H54 (cell line): ENCODE measurements at regions not wholly inside any gene's neighbourhood (a gene's known extent, or its start where the extent isn't known, plus 50 kb on each side); places are given as distances from the start of the nearest gene placed in this dataset.
"Not testable (repeated sequence)": the region's sequence is repeated elsewhere in the genome, so short reads cannot be mapped to it uniquely, and the experiment has no call there.

Experiments used
- DNase-seq: peaks from one replicate; pipeline ENCODE4 v3.0.0; 2011; ENCODE audit warnings: low spot score, mixed read lengths; ENCODE audit not compliant: insufficient read length
- FAIRE-seq: peaks from 3 replicates; lab custom pipeline; 2011; peaks lifted over from hg19 to GRCh38; lab: Jason Lieb, UNC
- POLR2A ChIP-seq: IDR thresholded peaks from 2 replicates; pipeline ENCODE4 v1.6.1; 2011; ENCODE audit warnings: low read depth, mild to moderate bottlenecking, low read length

DNA sequence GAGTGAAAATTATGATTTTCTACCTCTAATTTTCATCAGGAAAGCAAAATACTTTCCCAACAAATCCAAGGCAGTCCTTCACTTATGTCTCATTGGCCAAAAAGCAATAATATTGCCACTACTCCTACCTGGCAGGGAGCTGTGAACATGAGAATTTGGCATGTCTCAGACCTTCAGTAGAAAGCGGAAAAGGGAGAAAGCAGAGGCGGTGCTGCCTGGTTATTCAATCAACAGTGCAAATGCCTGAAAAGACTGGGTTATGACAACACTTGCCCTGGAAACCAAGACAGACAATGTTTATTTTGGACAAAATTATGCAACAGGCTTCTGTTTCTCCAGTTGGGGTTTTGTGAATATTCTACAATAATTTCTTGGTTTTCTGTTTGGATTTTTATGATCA lies 194.4 kb downstream of the TAF11L14 start:
- no peak for TF ChIP-seq POLR2A
- DNase-seq (no peak), FAIRE-seq (no peak)

DNA sequence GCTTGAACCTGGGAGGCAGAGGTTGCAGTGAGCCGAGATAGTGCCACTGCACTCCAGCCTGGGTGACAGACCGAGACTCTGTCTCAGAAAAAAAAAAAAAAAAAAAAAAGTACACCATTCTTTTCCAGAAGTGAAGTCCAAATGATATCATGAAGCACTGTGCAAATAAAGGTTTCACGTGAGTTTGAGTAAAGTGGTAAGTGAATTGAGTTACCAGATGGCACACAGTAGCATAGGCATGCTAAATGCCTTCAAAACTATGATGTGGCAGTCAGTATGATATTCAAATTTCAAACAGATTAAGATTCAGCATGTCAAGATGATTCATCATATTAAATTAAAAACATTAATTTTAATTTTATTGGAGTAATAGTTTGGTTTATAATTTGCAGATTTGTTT lies 195.2 kb downstream of the TAF11L14 start:
- DNase-seq (no peak), FAIRE-seq (no peak)
- no peak for TF ChIP-seq POLR2A

DNA sequence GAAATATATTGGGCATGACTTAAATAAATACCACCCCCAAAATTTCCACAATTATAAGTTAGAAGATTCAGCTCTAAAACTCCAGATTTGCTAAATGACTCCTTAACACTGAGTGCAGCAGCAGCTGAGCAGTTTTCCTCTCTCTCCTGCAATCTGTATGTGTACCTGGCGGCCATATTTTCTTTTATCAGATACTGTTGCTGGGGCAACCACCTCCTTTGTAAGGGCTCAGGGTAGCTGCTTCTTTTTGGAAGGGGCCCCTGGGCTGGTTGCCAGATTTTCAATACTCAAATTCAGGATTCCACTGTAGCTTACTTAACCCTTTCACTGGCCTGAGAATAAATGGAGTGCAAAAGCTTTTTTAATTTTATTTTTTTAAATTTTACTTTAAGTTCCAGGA lies 197.0 kb downstream of the TAF11L14 start:
- DNase-seq (no peak), FAIRE-seq (no peak)

DNA sequence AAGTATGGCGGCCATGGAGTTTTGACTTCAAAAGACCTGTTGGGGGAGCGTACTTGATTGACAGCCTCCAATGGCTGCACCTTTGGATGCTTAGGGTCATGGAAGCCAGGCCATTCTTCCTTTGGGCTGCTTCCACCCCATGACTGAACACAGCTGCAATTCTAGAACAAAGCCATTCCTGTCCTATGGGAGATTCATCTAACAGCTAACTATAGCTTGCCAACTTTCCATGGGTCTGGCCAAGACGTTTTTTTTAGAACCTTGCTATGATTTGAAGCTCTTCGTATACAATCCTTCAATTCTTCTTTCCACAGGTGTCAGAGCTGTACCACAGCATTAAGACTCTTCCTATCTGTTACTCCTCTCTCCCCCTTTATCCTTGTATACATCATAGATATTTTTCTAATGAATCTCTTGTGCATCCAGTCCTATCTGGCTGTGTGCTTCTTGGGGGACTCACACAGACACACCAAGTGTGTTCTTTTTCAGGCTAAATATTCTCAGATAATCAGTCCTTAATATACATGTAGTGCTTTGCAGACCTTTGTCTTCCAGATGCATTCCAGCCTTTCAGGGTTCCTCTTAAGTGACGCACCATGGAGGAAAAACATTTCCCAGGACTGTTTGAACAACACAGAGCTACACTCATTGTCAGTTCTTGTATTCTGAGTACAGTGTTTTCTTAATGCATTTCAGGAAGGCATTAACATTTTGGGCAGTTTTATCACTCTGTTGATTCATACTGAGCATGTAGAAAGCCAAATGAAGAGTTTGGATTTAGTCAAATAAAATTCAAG lies 198.9 kb downstream of the TAF11L14 start:
- no peak for TF ChIP-seq POLR2A
- DNase-seq, result no peak
- FAIRE-seq, result no peak

More for the DNA sequence above, 197.0 kb downstream of the TAF11L14 start:
- TF ChIP-seq POLR2A, result no peak

GRCh38 chr5:17837757-17838156 lies 203.5 kb downstream of the TAF11L14 start:
- DNase-seq, result no peak
- no peak for TF ChIP-seq POLR2A
- FAIRE-seq, result no peak

DNA sequence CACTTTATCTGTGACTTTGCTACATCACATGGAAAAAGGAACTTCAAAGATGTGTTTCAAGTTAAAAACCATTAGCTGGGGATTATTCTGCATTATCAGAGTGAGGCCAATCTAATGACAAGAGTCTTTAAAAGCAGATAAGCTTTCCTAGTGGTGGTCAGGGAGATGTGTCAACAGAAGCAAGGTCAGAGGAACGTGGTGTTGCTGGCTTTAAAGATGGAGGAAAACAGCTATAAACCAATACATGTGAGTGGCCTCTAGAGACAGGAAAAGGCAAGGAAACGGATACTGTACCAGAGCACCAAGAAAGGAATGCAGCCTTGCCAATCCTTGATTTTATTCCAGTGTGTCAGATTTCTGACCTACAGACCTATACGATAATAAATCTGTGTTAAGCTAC lies 204.2 kb downstream of the TAF11L14 start:
- no peak for FAIRE-seq
- no peak for DNase-seq
- TF ChIP-seq POLR2A, result no peak

GRCh38 chr5:17839848-17840247 lies 205.6 kb downstream of the TAF11L14 start:
- no peak for TF ChIP-seq POLR2A
- DNase-seq (no peak), FAIRE-seq (no peak)

GRCh38 chr5:17846496-17846895 lies 212.2 kb downstream of the TAF11L14 start:
- no peak for DNase-seq
- TF ChIP-seq POLR2A, result no peak
- FAIRE-seq, result no peak

GRCh38 chr5:17847286-17847685 lies 213.0 kb downstream of the TAF11L14 start:
- FAIRE-seq, result no peak
- DNase-seq, result no peak

GRCh38 chr5:17852111-17852510 lies 217.9 kb downstream of the TAF11L14 start:
- TF ChIP-seq POLR2A, result no peak
- DNase-seq (no peak), FAIRE-seq (no peak)

More at GRCh38 chr5:17847286-17847685, 213.0 kb downstream of the TAF11L14 start:
- no peak for TF ChIP-seq POLR2A

- no peak for TF ChIP-seq POLR2A
- DNase-seq, result no peak
- FAIRE-seq, result no peak
Measured at GRCh38 chr5:17852740-17853139, 218.5 kb downstream of the TAF11L14 start.

DNA sequence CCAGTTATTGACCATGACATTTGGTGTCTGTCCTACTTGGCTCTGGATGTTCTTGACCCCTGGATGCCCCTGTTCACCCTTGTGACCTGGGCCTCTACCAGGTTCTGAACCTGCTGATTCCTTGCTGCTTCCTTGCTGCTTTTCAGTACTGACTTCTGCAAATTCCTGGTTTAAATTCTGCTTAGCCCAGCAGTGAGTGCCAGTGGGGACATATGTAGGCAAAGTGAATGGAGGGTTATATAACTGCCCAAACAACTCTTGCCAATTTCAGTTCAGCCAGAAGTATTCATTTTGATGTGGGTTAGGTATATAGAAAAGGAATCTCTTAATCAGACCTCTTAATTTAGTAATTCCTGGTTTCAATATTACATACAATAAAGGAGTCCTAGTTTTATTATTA lies 220.6 kb downstream of the TAF11L14 start:
- FAIRE-seq (no peak), DNase-seq (no peak)
- TF ChIP-seq POLR2A, result no peak

GRCh38 chr5:17860660-17861315 lies 226.5 kb downstream of the TAF11L14 start:
- no peak for FAIRE-seq
- TF ChIP-seq POLR2A, result no peak
- DNase-seq, result no peak

GRCh38 chr5:17864903-17865302 lies 230.6 kb downstream of the TAF11L14 start:
- not testable (repeated sequence) for FAIRE-seq, DNase-seq

GRCh38 chr5:17865966-17866365 lies 231.7 kb downstream of the TAF11L14 start:
- not testable (repeated sequence) for FAIRE-seq

More at GRCh38 chr5:17865966-17866365, 231.7 kb downstream of the TAF11L14 start:
- not testable (repeated sequence) for DNase-seq
